SU-DHL-6 (cell line): ENCODE measurements at regions not wholly inside any gene's neighbourhood (a gene's known extent, or its start where the extent isn't known, plus 50 kb on each side); places are given as distances from the start of the nearest gene placed in this dataset.
"Not testable (repeated sequence)": the region's sequence is repeated elsewhere in the genome, so short reads cannot be mapped to it uniquely, and the experiment has no call there.

Experiments used
- H2AFZ ChIP-seq: fragments of 200-600 bp; sonication (generic); 2 replicates; pipeline ENCODE4 v1.6.1; 2014; ENCODE audit warnings: low read depth, mild to moderate bottlenecking, moderate library complexity, mixed read lengths, antibody characterized with exemption, low read length; ENCODE audit not compliant: severe bottlenecking
- H3F3A ChIP-seq: fragments of 200-600 bp; shearing (Covaris generic); 2 replicates; pipeline ENCODE4 v1.6.0; 2016; ENCODE audit warnings: antibody characterized with exemption, mild to moderate bottlenecking; ENCODE audit not compliant: insufficient read depth
- H3K27ac ChIP-seq: fragments of 200-600 bp; sonication (generic); 2 replicates; pipeline ENCODE4 v1.5.1; 2016; ENCODE audit warnings: low read depth, mild to moderate bottlenecking, low read length, moderate library complexity, mixed read lengths
- H3K27me3 ChIP-seq: fragments of 200-600 bp; sonication (generic), shearing (Covaris generic); 2 replicates; pipeline ENCODE4 v1.6.0; 2014; ENCODE audit warnings: mild to moderate bottlenecking, low read length
- H3K36me3 ChIP-seq: fragments of 200-600 bp; sonication (generic); 2 replicates; pipeline ENCODE4 v1.6.1; 2014; ENCODE audit warnings: mild to moderate bottlenecking, low read length, mixed read lengths
- H3K4me2 ChIP-seq: fragments of 300-600, 200-600 bp; shearing (Covaris generic), sonication (generic); 2 replicates; pipeline ENCODE4 v1.6.0; 2014; ENCODE audit warnings: low read length, low read depth, mild to moderate bottlenecking; ENCODE audit not compliant: poor library complexity, severe bottlenecking
- H3K4me3 ChIP-seq: fragments of 200-600 bp; sonication (generic); 2 replicates; pipeline ENCODE4 v1.5.1; 2014; ENCODE audit warnings: antibody characterized with exemption, low read length, mild to moderate bottlenecking, mixed read lengths; ENCODE audit not compliant: insufficient read depth, poor library complexity, severe bottlenecking
- H3K79me2 ChIP-seq: fragments of 200-600 bp; sonication (generic); 2 replicates; pipeline ENCODE4 v1.6.1; 2014; ENCODE audit warnings: mild to moderate bottlenecking, low read length, moderate library complexity; ENCODE audit not compliant: insufficient read depth
- H3K9ac ChIP-seq: fragments of 200-600 bp; sonication (generic); 2 replicates; pipeline ENCODE4 v1.7.0; 2014; ENCODE audit warnings: mild to moderate bottlenecking, low read length
- H3K9me2 ChIP-seq: fragments of 200-600 bp; sonication (generic); replicated peaks from 2 replicates; pipeline ENCODE4 v1.6.1; 2014; ENCODE audit warnings: low read length; ENCODE audit not compliant: insufficient read depth
- H3K9me3 ChIP-seq: fragments of 200-600 bp; sonication (generic); 2 replicates; pipeline ENCODE4 v1.6.1; 2014; ENCODE audit warnings: low read length, mixed read lengths; ENCODE audit not compliant: insufficient read depth
- H4K20me1 ChIP-seq: fragments of 200-600 bp; sonication (generic); 2 replicates; pipeline ENCODE4 v1.6.1; 2014; ENCODE audit warnings: low read depth, mild to moderate bottlenecking, antibody characterized with exemption, low read length, moderate library complexity, mixed read lengths
- EZH2phosphoT487 ChIP-seq: fragments of 200-600 bp; sonication (generic), shearing (Covaris generic); conservative IDR thresholded peaks from 2 replicates; pipeline ENCODE4 v1.6.1; 2018; ENCODE audit warnings: mild to moderate bottlenecking, antibody characterized with exemption, low read length, moderate library complexity, mixed read lengths
- TF ChIP-seq, protein P1 (sequence below): fragments of 200-600 bp; sonication (generic); IDR thresholded peaks from one replicate; pipeline ENCODE4 v1.5.1; 2017; ENCODE audit warnings: antibody characterized with exemption, mild to moderate bottlenecking, low read length, moderate library complexity; ENCODE audit not compliant: insufficient read depth, poor library complexity, severe bottlenecking

DNA sequence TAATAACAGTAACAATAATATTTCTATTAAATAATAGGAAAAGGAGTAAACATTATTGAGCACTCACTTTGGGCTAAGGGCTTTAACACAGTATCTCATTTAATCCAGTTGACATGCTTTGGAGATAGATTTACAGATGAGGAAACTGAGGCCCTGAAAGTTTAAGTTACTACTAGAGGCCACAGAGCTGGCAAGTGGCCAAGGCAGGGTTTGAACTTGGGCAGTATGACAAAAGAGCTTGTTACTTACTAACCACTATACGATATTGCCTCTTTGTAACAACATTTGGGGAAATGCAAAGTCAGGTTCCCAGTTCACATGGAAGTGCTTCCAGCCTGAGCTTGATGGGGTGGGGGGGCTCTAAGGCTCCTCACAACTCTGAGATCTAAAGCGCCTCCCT, 149.1 kb upstream of the LMCD1 start:
- Histone ChIP-seq H3K27ac (no peak overlapping the region), H3K9ac (no peak overlapping the region), H3K79me2 (no peaks in the 10 kb centered on the region), H4K20me1 (no peaks in the 10 kb centered on the region), H3K27me3 (no peaks in the 10 kb centered on the region), H3K4me2 (no peak overlapping the region), H3K36me3 (no peaks in the 10 kb centered on the region), H3K4me3 (no peak overlapping the region), H2AFZ (no peak overlapping the region), H3F3A (no peaks in the 10 kb centered on the region), H3K9me3 (no peaks in the 10 kb centered on the region), H3K9me2 (no peaks in the 10 kb centered on the region)
- no peak for TF ChIP-seq EZH2phosphoT487
- TF ChIP-seq, protein P1, sequence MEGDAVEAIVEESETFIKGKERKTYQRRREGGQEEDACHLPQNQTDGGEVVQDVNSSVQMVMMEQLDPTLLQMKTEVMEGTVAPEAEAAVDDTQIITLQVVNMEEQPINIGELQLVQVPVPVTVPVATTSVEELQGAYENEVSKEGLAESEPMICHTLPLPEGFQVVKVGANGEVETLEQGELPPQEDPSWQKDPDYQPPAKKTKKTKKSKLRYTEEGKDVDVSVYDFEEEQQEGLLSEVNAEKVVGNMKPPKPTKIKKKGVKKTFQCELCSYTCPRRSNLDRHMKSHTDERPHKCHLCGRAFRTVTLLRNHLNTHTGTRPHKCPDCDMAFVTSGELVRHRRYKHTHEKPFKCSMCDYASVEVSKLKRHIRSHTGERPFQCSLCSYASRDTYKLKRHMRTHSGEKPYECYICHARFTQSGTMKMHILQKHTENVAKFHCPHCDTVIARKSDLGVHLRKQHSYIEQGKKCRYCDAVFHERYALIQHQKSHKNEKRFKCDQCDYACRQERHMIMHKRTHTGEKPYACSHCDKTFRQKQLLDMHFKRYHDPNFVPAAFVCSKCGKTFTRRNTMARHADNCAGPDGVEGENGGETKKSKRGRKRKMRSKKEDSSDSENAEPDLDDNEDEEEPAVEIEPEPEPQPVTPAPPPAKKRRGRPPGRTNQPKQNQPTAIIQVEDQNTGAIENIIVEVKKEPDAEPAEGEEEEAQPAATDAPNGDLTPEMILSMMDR: no peak

DNA sequence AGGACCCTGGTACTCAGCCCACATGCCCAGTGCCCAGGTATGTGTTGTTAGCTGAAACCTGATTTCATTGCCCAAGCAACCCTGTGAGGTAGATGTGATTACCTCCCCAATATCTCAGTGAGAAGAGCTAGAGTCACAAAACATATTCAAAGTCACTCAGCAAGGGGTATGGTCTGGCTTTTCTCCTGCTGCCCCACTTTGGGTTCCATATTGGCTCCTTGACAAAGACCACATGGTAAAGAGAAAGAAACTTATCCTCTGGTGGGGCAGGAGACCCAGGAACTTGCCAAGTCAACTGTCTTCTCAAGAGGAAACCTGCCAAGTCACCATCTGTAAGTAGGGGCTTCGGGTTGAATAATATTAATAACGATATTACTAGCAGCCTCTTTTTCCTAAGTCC, 148.3 kb upstream of the LMCD1 start:
- no peak overlapping the region for H3K4me2 ChIP-seq
- H4K20me1 ChIP-seq: no peaks in the 10 kb centered on the region
- no peak overlapping the region for H3K4me3 ChIP-seq
- no peaks in the 10 kb centered on the region for H3K9me2 ChIP-seq
- H3F3A ChIP-seq: no peaks in the 10 kb centered on the region
- H3K27ac ChIP-seq: no peak overlapping the region
- H3K36me3 ChIP-seq: peaks cover 2% of the 10 kb centered on the region; the same call in 1 of the 2 replicates
- H3K9ac ChIP-seq: no peak overlapping the region
- no peaks in the 10 kb centered on the region for H3K79me2 ChIP-seq
- no peak overlapping the region for H2AFZ ChIP-seq
- TF ChIP-seq, protein P1: no peak
- no peak for TF ChIP-seq EZH2phosphoT487
- H3K27me3 ChIP-seq: no peaks in the 10 kb centered on the region
- peaks cover 3% of the 10 kb centered on the region; the same call in 1 of the 2 replicates for H3K9me3 ChIP-seq

DNA sequence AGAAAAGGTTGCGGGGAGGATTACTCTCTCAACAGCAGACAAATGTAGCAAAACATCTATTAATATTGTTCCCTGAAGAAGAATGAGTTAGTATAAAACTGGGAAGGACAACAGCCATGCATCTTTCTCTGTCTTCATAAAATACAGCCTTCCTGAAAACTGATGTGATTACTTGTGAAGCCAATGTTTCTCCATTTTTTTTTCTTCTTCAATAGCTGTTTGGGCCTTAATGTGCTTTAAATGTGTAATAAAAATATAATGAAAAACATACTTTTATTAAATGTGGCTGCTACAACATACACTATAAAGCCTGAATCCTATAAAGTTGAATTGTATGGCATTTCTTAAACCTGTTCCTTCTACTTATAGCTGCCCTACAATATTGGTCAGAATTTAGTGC, 146.3 kb upstream of the LMCD1 start:
- no peaks in the 10 kb centered on the region for H3F3A ChIP-seq
- no peak overlapping the region for H3K4me3 ChIP-seq
- H3K4me2 ChIP-seq: no peak overlapping the region
- no peaks in the 10 kb centered on the region for H3K9me2 ChIP-seq
- peaks cover 3% of the 10 kb centered on the region; the same call in 1 of the 2 replicates for H3K9me3 ChIP-seq
- H3K36me3 ChIP-seq: peaks cover 2% of the 10 kb centered on the region; the same call in 1 of the 2 replicates
- no peak overlapping the region for H3K9ac ChIP-seq
- no peaks in the 10 kb centered on the region for H3K27me3 ChIP-seq
- no peak for TF ChIP-seq EZH2phosphoT487
- TF ChIP-seq, protein P1: no peak
- H4K20me1 ChIP-seq: no peaks in the 10 kb centered on the region
- no peaks in the 10 kb centered on the region for H3K79me2 ChIP-seq
- no peak overlapping the region for H2AFZ ChIP-seq
- H3K27ac ChIP-seq: 0 out of 2 replicates have a peak overlapping the region, but pooled peaks have one; percentile 6

DNA sequence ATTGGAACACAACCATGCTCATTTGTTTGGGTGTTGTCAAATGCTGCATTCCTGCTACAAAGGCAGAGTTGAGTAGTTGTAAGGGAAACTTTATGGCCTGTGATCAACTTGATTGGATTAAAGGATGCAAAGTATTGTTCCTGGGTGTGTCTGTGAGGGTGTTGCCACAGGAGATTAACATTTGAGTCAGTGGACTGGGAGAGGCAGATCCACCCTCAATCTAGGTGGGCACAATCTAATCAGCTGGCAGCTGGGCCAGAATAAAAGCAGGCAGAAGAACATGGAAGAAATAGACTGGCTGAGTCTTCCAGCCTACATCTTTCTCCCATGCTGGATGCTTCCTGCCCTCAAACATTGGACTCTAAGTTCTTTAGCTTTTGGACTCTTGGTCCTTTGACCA, 145.6 kb upstream of the LMCD1 start:
- not testable (repeated sequence) for H3K4me3 ChIP-seq, H3K9me3 ChIP-seq, H3K27me3 ChIP-seq, H2AFZ ChIP-seq, H3K9me2 ChIP-seq, H4K20me1 ChIP-seq, H3K4me2 ChIP-seq, H3K9ac ChIP-seq, H3K36me3 ChIP-seq, H3F3A ChIP-seq, H3K79me2 ChIP-seq
- H3K27ac ChIP-seq: 0 out of 2 replicates have a peak overlapping the region, but pooled peaks have one; percentile 6
